GM23248 (cell line): ENCODE measurements at regions not wholly inside any gene's neighbourhood (a gene's known extent, or its start where the extent isn't known, plus 50 kb on each side); places are given as distances from the start of the nearest gene placed in this dataset.

ENCODE experiments used
- DNase-seq: peaks from one replicate; pipeline ENCODE4 v3.0.0-alpha.2; 2015
- H2AFZ ChIP-seq: fragments of 200-600 bp; sonication (generic); 2 replicates; pipeline ENCODE4 v1.6.1; 2016; ENCODE audit warnings: antibody characterized with exemption
- H3F3A ChIP-seq: fragments of 200-600 bp; sonication (generic); 2 replicates; pipeline ENCODE4 v1.6.1; 2016; ENCODE audit warnings: mild to moderate bottlenecking, antibody characterized with exemption, mixed run types; ENCODE audit not compliant: insufficient read depth
- H3K27ac ChIP-seq: fragments of 200-600 bp; sonication (generic); 2 replicates; pipeline ENCODE4 v1.5.1; 2016; ENCODE audit warnings: mild to moderate bottlenecking
- H3K27me3 ChIP-seq: fragments of 200-600 bp; sonication (generic); replicated peaks from 2 replicates; pipeline ENCODE4 v1.6.1; 2016; ENCODE audit warnings: mild to moderate bottlenecking; ENCODE audit not compliant: insufficient read depth
- H3K36me3 ChIP-seq: fragments of 200-600 bp; sonication (generic); 2 replicates; pipeline ENCODE4 v1.6.1; 2016; ENCODE audit warnings: low read depth, mild to moderate bottlenecking
- H3K4me1 ChIP-seq: fragments of 200-600 bp; sonication (generic); 2 replicates; pipeline ENCODE4 v1.6.1; 2016; ENCODE audit warnings: mild to moderate bottlenecking; ENCODE audit not compliant: insufficient read depth
- H3K4me2 ChIP-seq: fragments of 200-600 bp; sonication (generic); one replicate; pipeline ENCODE4 v1.6.1; 2016; ENCODE audit warnings: mild to moderate bottlenecking; ENCODE audit not compliant: unreplicated experiment
- H3K4me3 ChIP-seq: fragments of 200-600 bp; sonication (generic); 2 replicates; pipeline ENCODE4 v1.5.1; 2016; ENCODE audit warnings: mild to moderate bottlenecking
- H3K79me2 ChIP-seq: fragments of 200-600 bp; sonication (generic); 2 replicates; pipeline ENCODE4 v1.6.1; 2016; ENCODE audit warnings: mild to moderate bottlenecking; ENCODE audit not compliant: insufficient read depth
- H3K9ac ChIP-seq: fragments of 200-600 bp; sonication (generic); 2 replicates; pipeline ENCODE4 v1.6.1; 2016; ENCODE audit warnings: mild to moderate bottlenecking
- H3K9me2 ChIP-seq: fragments of 200-600 bp; sonication (generic); 2 replicates; pipeline ENCODE4 v1.6.1; 2016; ENCODE audit warnings: mixed run types, mild to moderate bottlenecking, moderate library complexity; ENCODE audit not compliant: insufficient read depth
- H3K9me3 ChIP-seq: fragments of 200-600 bp; sonication (generic); one replicate; pipeline ENCODE4 v1.6.1; 2017; ENCODE audit warnings: low read depth
- H4K20me1 ChIP-seq: fragments of 200-600 bp; sonication (generic); 2 replicates; pipeline ENCODE4 v1.6.0; 2016; ENCODE audit not compliant: insufficient read depth
- EZH2 ChIP-seq: fragments of 200-600 bp; sonication (generic); IDR thresholded peaks from 2 replicates; pipeline ENCODE4 v1.6.1; 2018; ENCODE audit warnings: antibody characterized with exemption, mild to moderate bottlenecking; ENCODE audit not compliant: insufficient read depth, poor library complexity, severe bottlenecking
- EZH2phosphoT487 ChIP-seq: fragments of 200-600 bp; sonication (generic); IDR thresholded peaks from 2 replicates; pipeline ENCODE4 v1.6.1; 2018; ENCODE audit warnings: antibody characterized with exemption, moderate library complexity, mild to moderate bottlenecking, low read depth; ENCODE audit not compliant: insufficient read depth
- WGBS, 2 experiments: methylation state at CpG; one replicate each; pipeline ENCODE4 v1.1.6; 2015 to 2017; ENCODE audit warnings: low lambda C conversion rate in 2 of 2, low coverage in 1 of 2; ENCODE audit errors: missing lambda C conversion rate in 2 of 2; 5-methylcytosine and 5-hydroxymethylcytosine counted together
- in situ Hi-C: fragments of 300-500 bp; cut with MboI; formaldehyde crosslinking; loops from 2 replicates; pipeline ENCODE4 v1.15.0; 2020

DNA sequence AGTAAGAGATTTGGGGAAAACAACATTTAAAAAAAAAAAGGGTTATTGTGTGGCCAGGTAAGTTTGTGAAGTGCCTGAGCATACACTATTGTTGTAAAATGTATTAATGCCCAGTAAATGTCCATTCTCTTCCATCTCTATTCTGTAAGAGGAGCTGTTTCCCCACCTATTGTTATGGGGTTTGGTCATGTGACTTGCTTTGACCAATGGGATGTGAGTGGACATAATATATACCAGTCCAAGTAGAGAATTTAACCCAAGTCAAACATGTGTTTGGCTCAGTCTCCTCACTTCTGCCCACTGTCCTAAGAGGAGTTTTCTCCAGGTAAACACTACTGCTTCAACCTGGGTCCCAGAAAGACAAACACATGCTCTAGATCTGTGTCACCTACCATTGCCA, 377.1 kb downstream of the FOXA2 start:
- H3F3A ChIP-seq, result no peaks in the 10 kb centered on the region
- H3K36me3 ChIP-seq, result no peaks in the 10 kb centered on the region
- H3K4me2 ChIP-seq, result no peak overlapping the region
- no peaks in the 10 kb centered on the region for H3K4me1 ChIP-seq
- H4K20me1 ChIP-seq, result no peaks in the 10 kb centered on the region
- H3K27ac ChIP-seq, result no peak overlapping the region
- H3K9ac ChIP-seq, result no peak overlapping the region
- in situ Hi-C loops, result no loop called here
- no peak overlapping the region for H2AFZ ChIP-seq
- H3K9me3 ChIP-seq, result no peaks in the 10 kb centered on the region
- DNase-seq, result no peak
- TF ChIP-seq EZH2phosphoT487 (no peak), EZH2 (no peak)
- H3K79me2 ChIP-seq, result no peaks in the 10 kb centered on the region
- H3K27me3 ChIP-seq, result no peaks in the 10 kb centered on the region
- no peaks in the 10 kb centered on the region for H3K9me2 ChIP-seq
- no peak overlapping the region for H3K4me3 ChIP-seq

DNA sequence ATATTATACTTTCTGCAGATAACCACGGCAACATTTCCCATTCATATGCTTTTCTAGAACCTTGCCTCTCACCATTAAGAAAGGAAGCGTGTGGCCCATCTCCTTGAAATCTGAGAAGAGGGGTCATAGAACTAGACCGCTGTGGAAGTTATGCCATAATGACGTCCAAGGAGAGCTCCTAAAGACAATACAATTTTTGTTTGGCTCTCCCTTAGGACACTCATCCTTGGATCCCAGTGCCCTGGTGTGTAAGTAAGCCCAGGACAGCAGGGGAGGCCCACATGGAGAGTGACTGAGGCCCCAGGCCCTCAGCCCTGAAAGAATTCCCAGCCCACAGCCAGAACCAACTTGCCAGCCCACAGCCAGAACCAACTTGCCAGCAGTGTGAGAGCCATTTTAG, 379.6 kb downstream of the FOXA2 start:
- in situ Hi-C loops, result no loop called here
- WGBS, 2 experiments, result 26 to 28% methylated on average over 4 of the region's 4 CpGs
- H3K27ac ChIP-seq, result no peak overlapping the region
- no peaks in the 10 kb centered on the region for H3K27me3 ChIP-seq
- H2AFZ ChIP-seq, result no peak overlapping the region
- H3K4me2 ChIP-seq, result no peak overlapping the region
- no peak overlapping the region for H3K9ac ChIP-seq
- H3K9me3 ChIP-seq, result no peaks in the 10 kb centered on the region
- no peak overlapping the region for H3K4me3 ChIP-seq
- no peak for TF ChIP-seq EZH2
- TF ChIP-seq EZH2phosphoT487, result no peak
- no peaks in the 10 kb centered on the region for H3K79me2 ChIP-seq
- no peak for DNase-seq
- no peaks in the 10 kb centered on the region for H3F3A ChIP-seq
- H3K9me2 ChIP-seq, result no peaks in the 10 kb centered on the region
- no peaks in the 10 kb centered on the region for H3K4me1 ChIP-seq
- no peaks in the 10 kb centered on the region for H3K36me3 ChIP-seq
- no peaks in the 10 kb centered on the region for H4K20me1 ChIP-seq

DNA sequence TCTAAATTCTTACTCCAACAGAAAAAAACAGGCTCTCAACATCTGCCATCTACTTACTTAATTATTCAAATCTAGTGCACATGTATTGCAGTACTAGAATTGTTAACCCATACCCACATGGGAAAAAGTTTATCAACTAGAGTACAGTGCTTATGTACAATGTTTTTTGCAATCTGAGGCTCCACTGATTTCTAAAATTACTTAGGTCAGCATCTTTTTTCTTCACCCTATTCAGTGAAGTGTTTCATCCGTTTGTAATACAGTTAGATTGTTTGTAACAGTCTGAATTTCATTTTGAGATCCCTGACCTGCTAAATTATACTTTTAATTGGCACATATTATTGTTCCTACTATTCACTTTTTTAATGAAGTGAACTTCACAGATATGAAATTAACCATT, 402.2 kb downstream of the FOXA2 start:
- H3K27ac ChIP-seq, result no peak overlapping the region
- in situ Hi-C loops, result no loop called here

DNA sequence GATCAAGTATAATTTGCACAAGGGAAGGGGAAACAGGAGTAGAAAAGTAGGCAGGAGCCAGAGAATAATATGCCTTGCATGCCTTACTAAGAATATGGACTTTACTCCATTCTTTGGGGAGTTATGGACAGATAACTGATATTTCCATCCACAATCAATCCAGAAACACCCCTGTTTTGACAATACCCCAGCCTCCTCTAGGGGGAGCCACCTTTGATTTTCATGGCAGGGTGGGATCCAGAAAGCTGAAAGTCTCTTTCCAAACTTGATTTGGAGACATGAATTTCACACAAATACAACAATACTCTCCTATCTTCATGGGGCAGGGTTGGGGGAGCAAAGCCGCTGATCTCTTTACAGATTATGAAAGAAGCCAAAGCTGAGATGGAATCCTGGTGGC, 404.1 kb downstream of the FOXA2 start:
- WGBS, 2 experiments, result 29% methylated on average over 1 of the region's 1 CpG
- H2AFZ ChIP-seq, result no peak overlapping the region
- no peaks in the 10 kb centered on the region for H3K79me2 ChIP-seq
- H3F3A ChIP-seq, result no peaks in the 10 kb centered on the region
- H3K9me3 ChIP-seq, result no peaks in the 10 kb centered on the region
- no peak overlapping the region for H3K9ac ChIP-seq
- in situ Hi-C loops, result no loop called here
- no peaks in the 10 kb centered on the region for H3K36me3 ChIP-seq
- no peaks in the 10 kb centered on the region for H3K27me3 ChIP-seq
- no peak overlapping the region for H3K4me3 ChIP-seq
- H4K20me1 ChIP-seq, result no peaks in the 10 kb centered on the region
- H3K4me2 ChIP-seq, result no peak overlapping the region
- no peak for DNase-seq
- TF ChIP-seq EZH2phosphoT487, result no peak
- no peak for TF ChIP-seq EZH2
- no peaks in the 10 kb centered on the region for H3K4me1 ChIP-seq
- no peak overlapping the region for H3K27ac ChIP-seq
- H3K9me2 ChIP-seq, result no peaks in the 10 kb centered on the region

More for the DNA sequence above, 402.2 kb downstream of the FOXA2 start:
- H3K4me3 ChIP-seq, result no peak overlapping the region
- H4K20me1 ChIP-seq, result no peaks in the 10 kb centered on the region
- no peak for DNase-seq
- H3K4me1 ChIP-seq, result no peaks in the 10 kb centered on the region
- H3K9me2 ChIP-seq, result no peaks in the 10 kb centered on the region
- no peaks in the 10 kb centered on the region for H3K36me3 ChIP-seq
- 0 to 4% methylated on average over 1 of the region's 1 CpG for WGBS, 2 experiments
- no peak overlapping the region for H3K9ac ChIP-seq
- TF ChIP-seq EZH2 (no peak), EZH2phosphoT487 (no peak)
- H3K79me2 ChIP-seq, result no peaks in the 10 kb centered on the region
- H3F3A ChIP-seq, result no peaks in the 10 kb centered on the region
- H3K27me3 ChIP-seq, result no peaks in the 10 kb centered on the region
- H3K4me2 ChIP-seq, result no peak overlapping the region
- H3K9me3 ChIP-seq, result no peaks in the 10 kb centered on the region
- no peak overlapping the region for H2AFZ ChIP-seq

DNA sequence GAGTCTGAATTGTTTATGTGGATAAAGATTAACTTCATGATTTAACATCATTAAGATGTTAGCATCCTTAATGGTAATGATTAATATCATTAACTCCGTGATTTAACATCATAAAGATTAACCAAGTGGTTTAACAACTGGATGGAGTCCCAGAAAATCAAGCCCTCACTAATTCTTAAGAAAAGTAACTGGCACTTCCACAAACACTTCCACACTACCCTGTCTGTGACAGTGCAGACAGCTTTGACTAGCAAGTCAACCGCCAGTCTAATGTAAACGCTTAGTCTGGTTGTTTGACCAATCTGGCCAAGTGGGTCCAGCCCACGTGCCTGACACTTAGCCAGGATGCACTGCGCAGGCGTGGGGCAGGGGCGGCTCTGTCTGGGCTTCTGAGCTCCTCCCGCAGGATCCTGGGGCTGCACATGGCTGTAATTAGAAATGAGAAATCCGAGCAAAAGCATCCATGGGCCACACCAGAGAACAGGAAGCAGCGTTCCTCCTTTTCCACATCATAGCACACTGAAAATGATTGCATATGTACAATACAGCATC, 424.2 kb downstream of the FOXA2 start:
- H3K27ac ChIP-seq, result no peak overlapping the region
- no peak for DNase-seq
- no peak overlapping the region for H2AFZ ChIP-seq
- H3K9me3 ChIP-seq, result no peaks in the 10 kb centered on the region
- WGBS, 2 experiments, result 8% methylated on average over 10 of the region's 10 CpGs
- H3K79me2 ChIP-seq, result no peaks in the 10 kb centered on the region
- no peaks in the 10 kb centered on the region for H3F3A ChIP-seq
- TF ChIP-seq EZH2phosphoT487 (no peak), EZH2 (no peak)
- H3K4me3 ChIP-seq, result no peak overlapping the region
- no peaks in the 10 kb centered on the region for H3K27me3 ChIP-seq
- H3K9ac ChIP-seq, result no peak overlapping the region
- no peaks in the 10 kb centered on the region for H3K9me2 ChIP-seq
- H3K4me2 ChIP-seq, result no peak overlapping the region
- in situ Hi-C loops, result no loop called here
- no peaks in the 10 kb centered on the region for H3K4me1 ChIP-seq
- H4K20me1 ChIP-seq, result no peaks in the 10 kb centered on the region
- no peaks in the 10 kb centered on the region for H3K36me3 ChIP-seq
